ENCODE measurements at regions not wholly inside any gene's neighbourhood (a gene's known extent, or its start where the extent isn't known, plus 50 kb on each side); places are given as distances from the start of the nearest gene placed in this dataset.
"Not testable (repeated sequence)": the region's sequence is repeated elsewhere in the genome, so short reads cannot be mapped to it uniquely, and the experiment has no call there.

DNA sequence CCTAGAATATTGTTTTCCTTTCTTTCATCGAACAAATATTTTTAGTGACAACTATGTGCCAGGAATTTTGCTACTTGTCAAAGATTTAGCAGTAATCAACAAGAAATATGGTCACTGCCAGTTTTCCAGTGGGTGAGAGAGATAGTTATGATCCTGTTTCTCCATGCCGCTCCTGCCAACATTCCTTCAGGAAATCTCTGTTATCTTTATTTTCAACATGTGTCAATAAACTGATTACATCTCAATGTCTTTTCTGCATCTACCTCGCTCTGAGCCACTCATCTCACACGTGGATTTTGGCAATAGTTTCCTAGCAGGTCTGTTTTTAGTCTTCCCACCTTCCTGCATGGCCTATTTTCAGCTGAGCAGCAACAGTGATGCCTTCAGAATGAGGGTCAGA lies 650.0 kb upstream of the STXBP6 start:
- no peak for DNase-seq

DNA sequence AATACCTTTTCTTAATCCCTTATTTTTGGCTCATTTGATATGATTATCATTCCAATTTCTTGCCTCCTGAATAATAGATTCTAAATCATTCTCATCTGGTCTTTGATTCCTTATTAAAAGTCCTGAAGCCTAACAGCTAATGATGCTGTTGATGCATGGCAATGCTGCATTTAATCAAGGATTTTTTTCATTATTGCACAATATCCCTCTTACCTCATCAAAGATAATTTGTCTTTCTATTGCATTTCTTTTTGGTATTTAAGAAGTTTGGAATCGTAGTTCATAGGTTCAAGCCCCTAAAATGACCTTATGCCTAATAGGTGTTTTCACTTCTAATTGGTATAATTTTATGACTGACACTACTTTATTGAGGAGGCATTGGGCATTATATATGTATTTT lies 648.2 kb upstream of the STXBP6 start:
- DNase-seq = no peak

DNA sequence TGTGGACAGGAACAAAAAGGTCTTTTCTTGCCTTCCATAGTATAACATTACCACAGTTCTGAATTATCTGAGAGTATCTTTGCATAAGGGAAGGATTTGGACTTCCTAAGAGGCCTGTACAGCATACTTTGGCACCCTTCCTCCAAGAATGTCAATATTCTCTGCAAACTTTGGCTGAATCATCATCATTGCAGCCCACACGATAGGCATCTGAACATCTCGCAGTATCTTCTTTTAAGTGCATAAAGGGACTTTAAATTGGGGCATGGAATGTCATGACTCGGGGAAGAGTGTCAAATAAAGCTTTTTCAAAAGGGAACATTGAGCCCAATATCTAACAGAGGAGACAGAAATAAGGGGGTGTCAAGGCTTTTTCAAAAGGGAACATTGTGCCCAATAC lies 646.2 kb upstream of the STXBP6 start:
- DNase-seq = no peak

DNA sequence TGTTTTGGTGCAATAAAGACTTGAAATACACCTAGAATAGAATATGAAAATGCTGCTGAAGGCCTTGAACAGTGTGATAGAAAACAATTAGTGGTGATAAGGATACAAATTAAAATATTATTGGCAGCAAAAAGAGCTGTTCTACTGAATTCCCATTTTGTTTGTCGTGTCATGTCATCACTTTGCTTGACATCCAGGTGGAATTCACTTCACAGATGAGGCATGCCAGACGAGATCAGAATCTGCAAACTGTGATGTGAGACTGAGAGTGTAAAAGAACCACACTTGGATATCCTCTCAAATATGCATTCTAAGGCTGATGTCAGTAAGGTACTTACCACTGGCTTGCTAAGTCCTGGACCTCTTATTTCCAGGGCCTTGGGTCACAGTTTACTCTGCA lies 635.1 kb upstream of the STXBP6 start:
- no peak for DNase-seq

DNA sequence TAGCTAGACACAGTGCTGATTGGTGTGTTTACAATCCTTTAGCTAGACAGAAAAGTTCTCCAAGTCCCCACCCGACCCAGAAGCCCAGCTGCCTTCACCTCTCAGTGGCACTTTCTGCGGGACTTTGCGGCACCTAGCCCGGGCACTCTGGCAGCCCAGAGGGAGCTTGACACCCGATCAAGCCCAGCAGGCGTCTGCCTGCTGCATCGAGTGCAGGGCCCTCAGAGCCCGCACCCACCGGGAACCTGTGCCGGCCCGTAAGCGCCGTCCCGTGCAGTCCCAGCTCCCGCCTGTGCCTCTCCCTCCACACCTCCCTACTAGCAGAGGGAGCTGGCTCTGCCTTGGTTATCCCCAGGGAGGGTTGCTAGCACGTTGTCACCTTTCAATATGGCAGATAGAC lies 631.0 kb upstream of the STXBP6 start:
- DNase-seq = no peak

DNA sequence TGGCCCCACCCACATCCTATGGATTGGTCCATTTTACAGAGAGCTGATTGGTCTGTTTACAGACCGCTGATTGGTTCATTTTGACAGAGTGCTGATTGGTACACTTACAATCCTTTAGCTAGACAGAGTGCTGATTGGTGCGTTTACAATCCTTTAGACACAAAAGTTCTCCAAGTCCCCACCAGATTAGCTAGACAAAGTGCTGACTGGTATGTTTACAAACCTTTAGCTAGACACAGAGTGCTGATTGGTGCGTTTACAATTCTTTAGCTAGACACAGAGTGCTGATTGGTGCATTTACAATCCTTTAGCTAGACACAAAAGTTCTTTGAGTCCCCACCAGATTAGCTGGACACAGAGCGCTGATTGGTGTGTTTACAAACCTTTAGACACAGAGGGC lies 630.6 kb upstream of the STXBP6 start:
- not testable (repeated sequence) for DNase-seq

DNA sequence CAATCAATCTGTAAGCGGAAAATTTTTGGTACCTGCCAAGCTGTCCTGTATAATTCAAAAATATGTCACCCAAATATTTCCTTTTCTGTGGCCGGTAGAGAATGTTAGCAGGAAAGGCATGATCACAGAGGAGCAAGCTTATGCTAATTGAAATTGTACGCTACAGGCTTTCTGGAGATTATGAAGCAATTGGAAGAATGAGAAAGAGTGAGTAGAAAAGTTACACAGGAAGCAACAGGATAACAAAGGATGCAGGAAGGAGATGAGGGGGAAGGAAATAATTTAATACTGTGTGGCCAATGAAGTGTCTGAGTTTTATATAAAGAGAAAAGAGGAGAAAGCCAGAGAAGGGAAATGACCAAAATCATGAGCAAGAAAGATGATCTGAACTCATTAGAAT lies 627.2 kb upstream of the STXBP6 start:
- DNase-seq = no peak

DNA sequence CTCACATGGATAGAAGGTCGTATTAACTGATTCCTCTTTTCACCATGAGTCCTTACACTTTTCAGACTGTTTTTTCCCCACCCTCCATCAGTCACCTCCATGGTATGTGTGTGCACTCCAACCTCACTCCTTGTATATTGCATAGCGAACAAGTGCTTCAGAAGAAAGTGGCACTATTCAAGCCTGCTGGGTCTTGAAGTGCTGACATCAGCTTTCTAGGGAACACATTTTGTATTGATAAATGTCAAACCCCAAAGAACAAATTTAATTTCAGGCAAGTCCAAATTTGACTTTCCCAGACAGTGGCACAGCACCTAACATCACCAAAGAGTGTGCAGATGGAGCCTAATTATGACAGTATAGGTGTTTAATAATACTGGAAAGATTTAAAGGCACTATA lies 617.4 kb upstream of the STXBP6 start:
- DNase-seq = no peak

DNA sequence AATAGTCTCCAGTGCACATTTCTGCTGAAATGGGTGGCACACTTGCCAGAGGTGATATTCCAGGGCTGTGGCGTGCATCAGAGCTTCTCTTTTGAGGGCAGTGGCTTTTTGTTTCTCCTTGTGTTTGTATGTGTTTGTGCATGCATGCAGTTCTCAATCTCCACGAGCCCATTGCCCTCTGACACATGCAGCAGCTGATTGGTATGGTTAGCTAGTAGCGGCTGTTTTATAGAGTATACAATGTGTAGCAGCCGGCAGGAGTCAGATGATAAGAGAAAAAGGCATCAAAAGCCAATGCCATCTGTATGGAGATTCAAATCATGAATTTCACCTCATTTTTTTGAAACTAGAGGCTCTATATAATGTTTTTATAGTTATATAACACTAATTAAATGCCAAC lies 616.9 kb upstream of the STXBP6 start:
- DNase-seq = no peak

DNA sequence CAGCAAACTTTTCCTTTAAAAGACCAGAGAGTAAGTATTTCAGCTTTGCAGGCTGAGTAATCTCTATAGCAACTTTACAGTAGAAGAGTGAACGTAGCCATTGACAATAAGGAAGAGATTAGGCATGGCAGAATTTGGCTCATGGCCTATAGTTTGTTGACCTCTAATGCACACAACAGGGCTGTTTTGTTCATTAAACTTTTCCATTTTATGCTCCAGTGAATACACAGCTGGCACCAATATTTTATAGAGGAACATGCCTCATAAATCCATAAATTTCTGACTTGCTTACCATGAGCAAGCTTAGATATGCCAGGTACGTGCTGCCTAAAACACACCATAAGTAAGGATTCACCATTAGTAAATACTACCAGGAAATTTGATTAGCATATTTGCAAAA lies 609.0 kb upstream of the STXBP6 start:
- no peak for DNase-seq

DNA sequence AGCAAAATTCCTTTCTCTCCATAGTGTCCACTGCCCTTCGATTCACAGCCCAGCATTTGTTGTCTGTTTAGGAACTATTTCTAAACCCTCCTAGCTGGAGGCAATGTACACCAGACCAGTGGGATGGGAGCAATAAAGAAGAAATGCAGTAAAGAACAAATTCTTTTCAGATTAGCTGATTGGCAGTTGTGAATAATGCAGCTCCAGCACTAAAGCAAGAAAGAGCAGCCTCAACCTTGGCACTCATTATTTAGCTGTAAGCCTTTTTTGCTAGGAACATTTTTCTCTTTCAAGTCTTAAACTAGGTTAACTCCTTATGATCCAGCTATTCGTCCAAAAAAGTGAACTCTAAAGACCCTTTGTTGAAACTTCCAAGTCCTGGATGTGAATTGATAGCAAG lies 580.5 kb upstream of the STXBP6 start:
- no peak for DNase-seq

DNA sequence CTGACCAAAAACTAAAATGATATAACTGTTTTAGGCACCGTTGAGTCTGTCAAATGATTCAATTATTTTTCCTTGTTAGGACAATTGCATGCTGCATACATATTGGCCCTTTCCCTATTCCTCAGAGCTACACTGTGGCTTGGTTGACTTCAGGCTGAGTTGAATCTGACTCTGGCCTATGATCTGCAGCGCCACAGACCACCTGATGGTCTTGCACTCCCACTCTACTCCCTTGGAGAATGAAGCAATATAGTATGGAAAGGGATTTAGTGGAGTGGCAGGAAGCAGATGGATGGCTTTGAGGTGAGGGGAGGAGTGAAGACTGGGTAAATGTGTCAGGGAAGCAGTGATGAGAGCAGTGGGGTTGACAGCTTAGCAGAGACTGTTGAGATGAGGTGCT lies 579.0 kb upstream of the STXBP6 start:
- DNase-seq = no peak

DNA sequence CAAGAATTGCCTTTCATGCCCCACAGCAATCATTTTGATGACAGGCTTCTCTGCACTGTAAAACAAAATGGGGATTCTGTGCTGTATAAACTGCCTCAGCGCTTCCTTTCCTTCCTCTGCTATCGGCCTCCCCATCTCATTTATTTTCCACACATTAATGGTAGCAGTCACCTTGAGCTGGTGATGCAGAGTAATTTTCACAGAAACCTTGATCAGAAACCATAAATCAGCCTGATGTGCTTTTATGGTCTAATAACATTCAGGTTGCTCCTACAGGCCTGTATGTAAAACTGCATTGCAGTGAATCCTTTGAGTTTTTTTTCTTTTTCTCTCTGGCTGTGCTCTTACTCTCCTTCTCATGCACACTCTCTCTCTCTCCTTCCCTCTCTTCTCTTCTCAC lies 578.4 kb upstream of the STXBP6 start:
- no peak for DNase-seq

DNA sequence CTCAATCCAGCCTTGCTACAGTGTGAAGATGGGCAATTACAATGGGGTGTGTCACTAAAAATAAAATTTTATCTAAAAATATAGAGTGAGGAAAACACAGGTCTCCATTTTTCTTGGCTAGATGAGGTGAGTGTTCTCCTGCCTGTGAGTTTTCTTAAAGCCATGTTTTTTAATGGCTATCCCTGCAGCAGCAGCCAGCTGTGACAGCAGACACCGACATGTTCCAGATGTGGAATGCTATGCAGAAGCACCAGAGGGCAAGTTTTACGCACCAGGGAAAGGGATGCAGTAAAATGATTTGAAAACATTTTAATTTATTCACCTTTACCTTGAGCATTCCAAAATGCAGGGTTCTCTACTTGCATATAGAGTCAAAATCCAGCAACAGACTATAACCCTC lies 577.0 kb upstream of the STXBP6 start:
- no peak for DNase-seq

DNA sequence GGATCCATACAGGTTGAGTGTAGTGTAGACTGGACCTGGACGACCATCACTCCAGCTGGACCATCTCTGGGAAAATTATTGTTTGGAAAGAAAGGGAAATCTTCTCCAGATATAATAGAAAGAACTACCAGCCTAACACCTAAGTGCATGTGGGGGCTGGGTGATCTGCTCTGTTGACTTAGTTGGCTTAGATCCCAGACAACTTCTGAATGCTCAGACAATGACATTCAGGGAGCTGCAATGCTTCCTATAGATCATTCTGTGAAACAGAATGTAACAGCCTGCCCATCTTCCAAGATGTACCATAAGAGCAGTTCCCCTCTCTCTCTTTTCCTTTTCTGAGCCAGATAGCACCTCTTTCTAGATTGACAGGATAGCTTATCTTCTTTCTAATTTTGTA lies 572.8 kb upstream of the STXBP6 start:
- no peak for DNase-seq

DNA sequence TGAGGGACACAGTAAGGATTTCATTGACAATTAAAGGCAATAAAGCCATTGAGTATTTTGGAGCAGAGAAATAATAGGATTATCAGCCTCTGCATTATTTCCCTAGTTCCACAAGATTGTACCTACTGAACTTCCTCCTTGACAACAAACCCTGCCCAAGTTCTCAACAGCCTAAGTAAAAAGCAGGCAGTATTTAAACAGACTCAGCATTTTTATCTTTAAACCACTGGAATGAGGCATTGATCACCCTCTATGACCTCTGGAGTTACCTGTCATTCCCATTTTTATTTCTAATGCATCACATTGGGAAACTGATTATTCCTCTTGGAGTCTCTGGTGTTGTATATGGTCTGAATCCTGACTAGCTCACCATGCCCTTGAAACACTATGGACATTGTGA lies 570.6 kb upstream of the STXBP6 start:
- no peak for DNase-seq

DNA sequence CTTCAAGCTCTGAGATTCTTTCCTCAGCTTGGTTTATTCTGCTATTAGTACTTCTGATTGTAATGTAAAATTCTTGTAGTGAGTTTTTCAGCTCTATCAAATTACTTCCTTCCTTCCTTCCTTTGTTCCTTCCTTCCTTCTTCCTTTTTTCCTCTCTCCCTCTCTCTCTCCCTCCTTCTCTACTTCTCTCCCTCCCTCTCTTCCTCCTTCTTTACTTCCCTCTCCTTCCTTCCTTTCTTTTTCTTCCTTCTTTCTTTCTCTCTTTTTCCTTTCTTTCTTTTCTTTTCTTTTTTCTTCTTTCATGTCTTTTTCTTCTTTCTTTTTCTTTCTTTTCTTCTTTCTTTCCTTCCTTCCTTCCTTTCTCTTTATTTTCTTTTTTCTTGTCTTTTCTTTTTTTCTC lies 565.2 kb upstream of the STXBP6 start:
- DNase-seq = no peak

DNA sequence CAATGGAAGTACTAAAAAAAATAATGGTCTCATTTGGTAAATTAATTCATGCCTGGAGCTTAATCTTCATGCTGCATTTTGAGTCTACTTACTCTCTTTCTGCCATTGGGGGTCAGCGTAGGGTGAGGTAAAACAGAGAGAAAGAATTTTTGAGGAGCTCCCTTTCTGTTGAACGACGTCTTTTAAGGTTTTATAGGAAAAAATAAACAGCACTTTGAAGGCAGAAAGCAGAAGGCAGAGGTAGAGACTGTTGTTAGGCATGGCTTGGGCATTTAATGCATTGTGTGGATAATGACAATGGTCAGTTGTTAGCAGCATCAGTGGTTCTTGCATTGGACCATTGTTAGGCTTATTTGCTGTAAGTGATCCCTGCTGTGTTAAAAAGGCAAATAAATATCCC lies 557.2 kb upstream of the STXBP6 start:
- no peak for DNase-seq

DNA sequence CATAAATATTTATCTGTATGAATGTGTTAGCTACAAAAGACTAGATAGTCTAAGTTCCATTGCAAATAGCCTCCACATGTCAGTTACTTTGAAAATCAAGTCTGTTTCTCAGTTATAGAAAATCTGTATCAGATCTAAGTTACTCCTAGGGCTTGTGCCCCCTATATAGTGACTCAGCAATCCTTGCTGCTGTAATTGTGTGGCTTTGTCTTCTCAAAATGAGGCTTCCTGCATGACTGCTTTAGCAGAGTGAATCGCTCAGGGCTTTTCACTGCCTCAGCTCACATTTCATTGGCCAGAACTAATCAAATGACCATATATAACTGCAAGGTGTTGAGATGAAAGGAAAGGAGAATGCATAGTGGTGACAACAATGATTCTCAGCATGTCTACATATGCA lies 552.2 kb upstream of the STXBP6 start:
- no peak for DNase-seq

DNA sequence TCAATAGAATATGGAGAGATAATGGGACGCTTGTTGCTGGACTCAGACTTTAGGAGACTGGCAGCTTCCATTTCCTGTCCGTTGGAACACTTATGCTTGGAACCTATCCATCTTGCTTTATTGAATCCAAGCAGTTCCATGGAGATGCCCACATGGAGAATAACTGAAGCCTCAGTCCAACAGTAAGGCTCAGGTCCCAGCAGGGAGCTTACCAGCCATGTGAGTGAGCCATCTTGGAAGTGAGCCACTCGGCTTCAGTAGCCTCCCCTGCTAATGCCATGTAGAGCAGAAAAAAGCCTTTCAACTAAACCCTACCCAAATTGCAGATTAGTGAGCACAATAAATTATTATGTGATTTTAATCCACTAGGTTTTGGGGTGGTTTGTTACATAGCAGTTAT lies 538.8 kb upstream of the STXBP6 start:
- DNase-seq = no peak

DNA sequence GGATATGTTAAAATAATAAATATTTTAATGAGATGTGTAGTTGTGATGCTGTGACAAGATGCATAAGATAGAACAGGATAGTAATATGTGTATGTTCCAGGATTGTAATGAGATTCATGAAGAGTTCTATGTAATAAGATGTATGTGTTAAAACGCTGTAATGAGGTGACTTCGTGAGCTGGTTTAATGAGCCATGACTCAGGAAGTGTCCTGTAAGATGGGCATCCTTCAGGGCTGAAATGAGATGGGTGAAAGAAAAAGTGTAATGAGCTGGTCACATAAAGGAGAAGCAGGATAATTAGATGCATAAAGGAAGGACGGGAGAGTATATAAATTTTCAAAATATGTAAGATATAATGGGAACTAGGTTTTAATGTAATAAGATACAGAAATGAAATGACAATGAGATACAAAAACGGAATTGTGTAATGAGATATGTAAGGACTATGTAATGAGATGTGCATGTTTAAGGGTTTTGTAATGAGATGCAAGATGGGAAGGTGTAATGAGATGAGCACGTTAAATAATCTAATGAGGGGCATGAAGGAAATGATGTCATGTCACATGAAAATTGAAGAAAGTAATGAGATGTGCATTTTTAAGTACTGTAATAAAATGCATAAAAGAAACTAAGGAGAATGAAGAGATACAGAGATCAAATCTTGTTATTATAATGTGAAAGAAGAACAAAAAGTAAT lies 524.8 kb upstream of the STXBP6 start:
- DNase-seq = no peak

DNA sequence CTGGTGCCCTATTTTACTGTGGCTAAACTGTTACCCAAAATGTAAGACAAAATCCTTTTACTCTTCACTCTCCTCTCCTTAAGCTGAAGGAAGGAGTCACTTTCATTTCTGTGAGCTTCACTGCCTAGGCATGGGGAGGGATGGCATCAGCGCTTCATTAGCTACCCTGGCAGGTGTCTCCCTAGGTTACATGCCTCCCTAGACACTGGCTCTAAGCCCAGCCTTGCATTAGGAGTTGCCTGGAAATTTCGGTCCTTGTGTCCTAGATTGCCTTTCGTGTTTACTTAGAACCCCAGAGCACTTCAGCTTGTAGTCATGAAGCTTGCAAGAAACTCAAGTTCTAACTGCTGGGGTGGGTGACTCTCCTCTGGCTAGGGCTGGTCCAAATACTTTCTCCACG lies 520.5 kb upstream of the STXBP6 start:
- DNase-seq = no peak

DNA sequence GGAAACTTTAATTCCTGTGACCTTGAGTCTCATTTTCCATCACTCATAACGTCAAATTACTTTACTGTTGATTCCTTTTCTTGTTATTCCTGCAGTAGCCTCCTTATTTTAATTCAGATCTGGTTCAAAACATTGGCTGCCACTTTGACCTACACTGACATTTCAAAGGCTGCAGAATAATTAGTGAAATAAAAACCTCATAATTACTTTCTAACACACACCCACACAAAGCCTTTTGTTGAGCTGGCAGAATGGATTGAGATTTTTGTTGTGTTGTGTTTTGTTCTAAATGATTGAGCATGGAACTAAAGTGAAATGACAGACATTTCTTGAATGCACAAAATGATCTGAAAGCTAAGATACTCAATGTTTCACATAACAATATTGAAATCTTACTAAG lies 507.5 kb upstream of the STXBP6 start:
- DNase-seq = no peak

DNA sequence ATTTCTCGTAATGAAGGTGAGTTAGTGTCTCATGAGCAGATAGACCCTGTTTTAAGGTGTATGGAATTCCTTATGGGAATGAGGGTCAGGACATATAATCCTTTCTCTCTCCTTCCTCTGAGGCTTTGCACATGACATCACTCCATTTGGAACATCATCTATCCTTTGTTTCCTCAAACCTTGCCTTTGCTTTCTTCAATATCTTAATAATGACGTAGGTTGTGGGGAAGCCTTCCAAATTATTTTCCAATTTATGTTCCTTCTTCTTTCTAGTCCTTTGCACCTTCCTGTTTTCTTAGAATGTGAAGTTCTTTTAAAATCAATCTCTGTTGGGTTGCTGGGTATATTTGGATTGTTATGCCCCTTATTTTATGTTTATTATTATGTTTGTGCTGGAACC lies 502.9 kb upstream of the STXBP6 start:
- no peak for DNase-seq

DNA sequence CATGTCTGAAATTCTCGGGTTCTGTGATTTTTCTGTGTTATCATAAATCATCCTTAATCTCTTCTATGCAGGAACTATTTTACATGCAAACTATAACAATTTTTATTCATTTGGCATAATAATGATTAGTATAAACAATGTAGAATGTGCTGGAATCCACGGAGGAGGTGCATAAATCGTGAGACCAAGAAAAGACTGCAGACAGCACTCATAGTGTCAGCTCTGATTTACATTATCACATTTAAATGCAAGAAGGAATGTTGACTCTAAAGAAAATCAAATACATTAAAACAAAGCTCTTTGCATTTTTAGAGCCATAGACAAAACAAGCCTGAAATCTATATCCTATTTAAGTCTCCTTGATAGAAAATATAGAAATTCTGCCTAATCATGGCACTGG lies 501.7 kb upstream of the STXBP6 start:
- no peak for DNase-seq

DNA sequence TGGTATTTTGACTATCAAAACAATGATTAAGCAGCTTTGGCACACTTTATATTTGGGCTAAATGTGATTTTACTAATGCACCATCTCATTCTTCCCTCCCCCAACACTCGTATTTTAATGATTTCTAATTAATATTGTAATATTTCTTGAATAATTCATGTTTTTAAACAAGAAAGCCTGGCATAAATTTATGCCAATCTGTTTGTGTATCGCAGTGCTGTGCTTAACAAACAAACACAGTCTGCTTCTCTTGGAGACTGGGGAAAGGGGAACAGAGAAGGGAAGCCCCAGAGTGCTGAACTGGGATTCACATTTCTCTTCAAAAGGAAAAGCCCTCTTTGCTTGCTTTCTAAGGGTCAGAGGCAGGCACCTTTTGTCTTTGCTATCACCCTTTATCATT lies 496.9 kb upstream of the STXBP6 start:
- no peak for DNase-seq
